Medulla oblongata (tissue), 1 donor: ENCODE measurements at regions not wholly inside any gene's neighbourhood (a gene's known extent, or its start where the extent isn't known, plus 50 kb on each side); places are given as distances from the start of the nearest gene placed in this dataset.

Source experiments
- DNase-seq: peaks from one replicate; pipeline ENCODE4 v3.0.0-alpha.2; 2015; ENCODE audit errors: extremely low spot score

DNA sequence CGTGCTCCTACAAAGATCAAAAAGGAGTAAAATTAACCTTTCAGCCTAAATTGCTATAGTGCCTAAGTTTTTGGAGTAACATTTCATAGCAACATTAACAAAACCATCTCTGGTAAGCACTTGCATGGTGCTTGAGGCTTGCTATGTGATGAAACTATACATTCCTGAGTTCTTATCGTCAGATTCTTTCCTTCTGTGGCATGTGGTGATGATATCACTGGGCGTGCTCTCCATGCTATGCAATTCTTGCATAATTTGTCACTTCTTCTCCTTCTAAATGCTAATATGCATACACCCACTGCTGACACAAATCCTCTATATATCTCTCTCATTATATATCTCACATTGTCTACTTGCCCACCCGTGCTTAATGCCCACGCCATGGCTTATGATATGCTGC, 2019.9 kb downstream of the MAT2B start:
- no peak for DNase-seq

DNA sequence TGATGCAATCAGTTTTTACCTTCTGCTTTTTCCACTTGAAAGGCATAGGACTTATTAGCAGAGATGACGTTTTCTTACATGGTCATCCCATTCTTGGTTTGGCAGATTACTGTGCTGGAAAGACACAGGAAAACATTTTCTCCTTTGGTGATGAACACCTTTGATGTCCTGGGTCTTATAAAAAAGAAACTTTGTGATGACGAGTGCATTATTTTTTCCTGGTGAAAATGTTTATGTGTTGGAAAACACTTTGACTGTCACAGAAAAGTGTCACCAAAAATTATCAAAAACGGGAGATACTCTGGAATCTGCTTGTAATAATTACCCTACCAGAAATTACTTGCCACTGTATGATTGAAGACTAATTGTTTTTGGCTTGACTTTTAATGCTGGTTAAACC, 2020.9 kb downstream of the MAT2B start:
- no peak for DNase-seq

DNA sequence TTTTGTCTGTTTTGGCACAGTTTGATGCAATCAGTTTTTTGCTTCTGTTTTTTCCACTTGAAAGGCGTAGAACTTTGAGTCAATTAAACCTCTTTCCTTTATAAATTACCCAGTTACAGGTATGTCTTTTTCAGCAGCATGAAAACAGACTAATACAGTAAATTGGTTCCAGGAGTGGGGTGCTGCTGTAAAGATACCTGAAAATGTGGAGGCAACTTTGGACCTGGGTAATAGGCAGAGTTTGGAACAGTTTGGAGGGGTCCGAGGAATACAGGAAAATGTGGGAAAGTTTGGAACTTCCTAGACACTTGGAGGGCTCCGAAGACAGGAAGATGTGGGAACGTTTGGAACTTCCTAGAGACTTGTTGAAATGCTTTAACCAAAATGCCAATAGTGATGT, 2022.2 kb downstream of the MAT2B start:
- no peak for DNase-seq

DNA sequence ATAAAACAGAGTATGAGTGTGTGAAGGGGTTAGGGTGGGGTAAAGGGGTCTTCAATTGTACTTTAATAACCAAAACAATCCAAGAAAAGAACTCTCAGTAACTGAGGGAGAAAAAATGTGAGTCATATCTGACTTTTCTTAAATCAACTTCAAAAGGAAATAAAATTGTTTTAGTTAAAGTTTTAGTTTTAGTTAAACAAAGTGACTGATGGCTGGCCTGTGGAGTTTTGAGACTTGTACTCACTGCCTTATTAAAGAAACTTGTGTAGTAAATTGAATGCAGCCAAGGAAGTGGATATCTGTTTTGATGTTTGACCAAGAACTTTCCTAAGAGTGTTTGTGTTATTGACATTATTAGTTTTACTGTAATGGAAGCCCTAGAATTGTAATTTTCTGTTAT, 2032.6 kb downstream of the MAT2B start:
- DNase-seq: no peak

DNA sequence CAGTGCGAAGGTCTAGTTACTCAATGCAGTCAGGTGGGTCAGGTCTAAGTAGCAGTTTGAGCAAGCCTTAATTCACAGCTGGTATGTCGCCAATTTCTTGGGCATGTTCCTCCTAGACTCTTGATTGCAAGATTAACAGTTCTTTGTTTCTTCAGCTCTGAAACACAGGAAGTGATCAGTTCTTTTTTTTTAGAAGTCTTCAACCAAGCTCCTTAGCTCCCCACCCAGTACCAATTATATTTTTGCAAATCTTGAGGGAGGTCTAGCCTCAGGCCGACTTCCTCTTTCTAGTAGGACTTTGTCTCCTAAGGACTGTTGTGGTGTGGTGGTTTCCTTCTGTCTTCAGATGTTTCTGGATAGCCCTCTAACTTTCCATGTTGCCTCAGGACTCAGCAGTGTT, 2054.2 kb downstream of the MAT2B start:
- no peak for DNase-seq

DNA sequence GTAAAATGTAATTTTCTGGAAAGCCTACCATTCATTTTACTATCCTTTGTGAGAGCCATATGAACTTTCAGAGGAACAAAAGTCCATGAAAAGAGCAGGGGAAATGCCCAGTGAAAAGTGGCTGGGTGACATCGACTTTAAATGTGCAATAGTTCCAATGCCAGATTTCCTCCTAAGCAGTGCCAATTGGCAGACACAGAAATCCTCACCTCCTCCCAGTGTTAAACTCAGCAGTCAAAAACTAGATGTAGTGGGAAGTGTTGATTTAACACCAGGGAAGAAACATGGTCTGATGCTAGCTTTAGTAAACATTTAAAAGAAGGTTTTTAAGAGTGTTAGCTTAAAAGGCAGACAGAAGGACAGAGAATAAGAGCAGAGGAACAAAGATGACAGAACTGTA, 2055.2 kb downstream of the MAT2B start:
- DNase-seq: peak; percentile 50

DNA sequence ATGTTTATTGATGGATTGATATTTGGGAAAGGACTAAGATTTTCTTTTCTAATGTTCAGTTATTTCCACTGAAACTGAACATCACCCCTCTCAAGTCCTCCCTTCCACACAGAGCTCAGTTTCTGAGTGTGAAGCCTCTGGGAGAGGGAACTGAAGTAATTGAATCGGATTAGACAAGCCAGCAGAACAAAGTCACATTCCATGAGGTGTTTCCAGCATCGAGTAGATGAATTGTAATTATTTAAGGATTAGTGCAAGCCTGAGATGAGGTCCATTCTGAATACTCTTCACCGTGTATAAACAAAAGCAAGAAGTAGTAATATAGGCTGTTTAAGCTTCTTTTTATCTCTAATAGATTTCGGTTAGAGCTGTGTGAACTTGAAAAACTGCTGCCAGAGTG, 2060.5 kb downstream of the MAT2B start:
- no peak for DNase-seq

DNA sequence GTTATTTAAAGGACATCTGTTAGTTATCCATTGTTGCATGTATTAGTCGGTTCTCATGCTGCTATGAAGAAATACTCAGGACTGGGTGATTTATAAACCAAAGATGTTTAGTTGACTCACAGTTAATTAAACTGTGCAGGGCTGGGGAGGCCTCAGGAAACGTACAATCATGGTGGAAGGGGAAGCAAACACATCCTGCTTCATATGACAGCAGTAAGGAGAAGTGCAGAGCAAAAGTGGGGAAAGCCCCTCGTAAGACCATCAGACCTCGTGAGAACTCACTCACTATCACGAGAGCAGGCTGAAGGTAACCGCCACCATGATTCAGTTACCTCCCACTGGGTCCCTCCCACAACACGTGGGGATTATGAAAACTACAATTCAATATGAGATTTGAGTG, 2064.1 kb downstream of the MAT2B start:
- DNase-seq: no peak

DNA sequence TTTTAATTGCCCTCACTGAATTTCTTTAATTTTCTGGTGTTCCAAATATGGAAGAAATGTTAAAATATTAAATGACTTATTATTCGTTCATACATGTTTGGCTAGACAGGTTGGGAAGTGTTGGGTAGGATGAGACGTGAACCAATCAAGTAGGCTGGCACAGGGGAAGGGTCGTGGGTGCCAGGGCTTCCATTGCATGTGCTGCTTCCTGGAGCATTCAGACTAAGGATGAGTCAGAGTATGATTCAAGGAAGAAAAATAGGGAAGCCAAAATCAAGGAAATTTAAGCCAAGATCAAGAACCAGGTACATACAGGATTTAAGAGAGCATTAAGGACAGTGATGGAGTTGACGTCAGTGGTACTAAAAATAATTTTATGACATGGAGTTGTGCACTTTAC, 2068.0 kb downstream of the MAT2B start:
- DNase-seq: no peak

DNA sequence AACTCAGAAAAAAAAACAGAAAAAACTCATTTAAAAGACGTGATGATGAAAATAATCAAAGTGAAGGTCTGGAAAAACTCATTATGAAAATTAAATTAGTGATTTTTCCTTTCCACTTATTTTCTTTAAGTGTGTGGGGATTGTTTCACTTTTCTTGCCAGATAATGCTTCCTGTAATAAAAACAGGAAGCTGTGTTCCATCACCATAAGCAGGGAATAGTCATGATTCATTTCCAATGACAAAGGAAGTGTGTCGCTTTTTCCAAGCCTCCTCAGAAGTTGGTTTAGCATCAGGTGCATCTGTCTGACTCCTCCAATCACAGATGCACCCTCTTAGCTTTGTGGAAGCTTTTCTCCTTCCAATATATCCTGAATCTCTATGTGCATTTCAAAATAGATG, 2068.7 kb downstream of the MAT2B start:
- no peak for DNase-seq

DNA sequence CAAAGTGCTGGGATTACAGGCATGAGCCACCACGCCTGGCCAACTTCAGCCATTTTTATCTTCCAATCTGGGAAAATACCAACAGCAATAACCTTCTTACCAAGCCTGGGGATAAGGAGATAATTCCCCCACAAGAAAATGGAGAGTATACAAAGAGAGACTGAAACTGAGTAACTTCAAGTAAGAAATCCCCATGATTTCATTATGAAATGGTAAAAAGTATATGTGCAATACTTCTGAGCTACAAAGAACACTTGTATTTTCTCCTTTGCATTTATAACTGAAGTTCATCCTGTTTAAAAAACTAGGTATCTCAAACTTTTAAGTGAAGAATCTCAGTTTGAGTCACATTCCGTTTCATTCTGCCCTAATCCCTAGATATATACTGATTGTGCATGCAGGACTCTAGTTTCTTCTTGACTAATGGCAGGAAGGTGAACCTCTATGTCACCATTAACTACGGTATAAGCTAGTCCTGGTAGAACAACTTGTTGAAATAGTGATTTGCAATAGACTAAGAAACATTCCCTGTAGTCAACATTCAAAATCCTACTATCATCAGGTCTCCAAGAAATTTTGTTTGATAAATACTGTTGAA, 2071.4 kb downstream of the MAT2B start:
- DNase-seq: no peak

DNA sequence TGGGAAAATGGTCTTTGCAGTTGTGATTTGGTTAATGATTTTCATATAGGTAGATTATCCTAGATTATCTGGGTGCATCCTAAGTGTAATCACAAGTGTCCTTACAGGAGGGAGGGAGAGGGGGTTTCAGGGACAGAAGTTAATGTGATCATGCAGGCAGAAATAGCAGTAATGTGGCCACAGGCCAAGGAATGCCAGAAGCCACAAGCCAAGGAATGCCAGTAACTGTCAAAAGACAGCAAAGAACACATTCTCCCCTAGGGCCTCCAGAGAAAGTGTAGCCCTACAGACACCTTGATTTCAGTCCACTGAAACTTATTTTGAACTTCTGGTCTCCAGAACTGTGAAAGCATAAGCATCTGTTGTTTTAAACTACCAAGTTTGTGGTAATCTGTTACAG, 2074.5 kb downstream of the MAT2B start:
- no peak for DNase-seq

DNA sequence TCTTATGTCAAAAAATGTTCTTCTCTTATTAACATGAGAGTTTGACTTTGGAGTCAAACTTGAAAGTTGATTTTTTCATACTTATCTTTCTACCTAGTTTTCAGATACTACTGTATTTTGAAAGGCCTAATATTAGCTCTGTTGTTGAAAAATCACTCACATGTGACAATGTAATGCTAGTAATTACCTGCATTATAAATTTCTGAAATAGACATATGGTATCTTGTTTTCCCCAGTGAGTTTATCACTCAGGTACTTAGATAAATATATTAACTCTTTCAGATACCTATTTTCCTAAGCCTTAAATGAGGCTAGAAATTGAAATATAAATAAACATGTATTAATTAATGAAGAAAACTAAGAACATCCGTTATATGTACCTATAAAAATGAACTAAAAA, 2089.3 kb downstream of the MAT2B start:
- no peak for DNase-seq

DNA sequence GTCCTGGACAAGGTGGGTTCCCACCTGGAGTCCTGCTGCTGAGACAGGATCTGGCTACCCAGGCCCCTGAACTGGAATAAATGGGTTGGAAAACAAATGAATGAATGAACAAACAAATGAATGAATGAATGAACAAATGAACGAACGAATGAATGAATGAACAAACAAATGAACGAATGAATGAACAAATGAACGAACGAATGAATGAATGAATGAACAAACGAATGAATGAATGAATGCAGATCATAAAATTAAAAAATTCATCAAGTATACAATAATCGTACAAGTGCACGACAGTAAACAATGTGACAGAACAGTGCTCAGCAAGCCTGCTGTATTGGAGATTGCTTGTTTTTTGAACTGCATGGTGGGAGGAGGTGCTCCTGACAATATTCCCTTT, 2097.1 kb downstream of the MAT2B start:
- DNase-seq: no peak

DNA sequence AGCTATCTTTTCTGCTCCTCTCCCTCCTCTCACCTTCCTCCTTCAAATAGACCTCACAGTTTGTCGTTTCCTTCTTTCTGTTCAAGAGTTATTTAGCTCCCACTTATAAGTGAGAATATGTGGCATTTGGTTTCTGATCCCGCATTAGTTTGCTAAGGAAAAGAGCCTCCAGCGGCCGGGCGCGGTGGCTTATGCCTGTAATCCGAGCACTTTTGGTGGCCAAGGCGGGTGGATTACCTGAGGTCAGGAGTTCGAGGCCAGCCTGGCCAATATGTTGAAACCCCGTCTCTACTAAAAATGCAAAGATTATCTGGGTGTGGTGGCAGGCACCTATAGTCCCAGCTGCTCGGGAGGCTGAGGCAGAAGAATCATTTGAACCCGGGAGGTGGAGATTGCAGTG, 2101.6 kb downstream of the MAT2B start:
- DNase-seq: no peak

DNA sequence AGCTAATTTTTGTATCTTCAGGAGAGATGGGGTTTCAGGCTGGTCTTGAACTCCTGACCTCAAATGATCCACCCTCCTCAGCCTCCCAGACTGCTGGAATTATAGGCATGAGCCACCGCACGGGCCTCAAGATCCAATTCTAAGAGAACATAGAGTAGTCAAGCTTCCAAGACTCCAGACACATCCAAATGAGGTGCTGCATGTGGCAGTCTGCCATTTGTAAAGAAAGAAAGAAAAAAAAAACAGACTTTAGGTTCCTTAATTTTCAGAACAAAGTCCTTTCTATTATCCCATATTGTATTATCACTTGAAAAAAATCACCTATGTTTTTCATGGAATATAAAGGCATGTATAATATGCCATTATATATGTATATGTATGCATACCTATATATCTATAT, 2104.5 kb downstream of the MAT2B start:
- DNase-seq: no peak

DNA sequence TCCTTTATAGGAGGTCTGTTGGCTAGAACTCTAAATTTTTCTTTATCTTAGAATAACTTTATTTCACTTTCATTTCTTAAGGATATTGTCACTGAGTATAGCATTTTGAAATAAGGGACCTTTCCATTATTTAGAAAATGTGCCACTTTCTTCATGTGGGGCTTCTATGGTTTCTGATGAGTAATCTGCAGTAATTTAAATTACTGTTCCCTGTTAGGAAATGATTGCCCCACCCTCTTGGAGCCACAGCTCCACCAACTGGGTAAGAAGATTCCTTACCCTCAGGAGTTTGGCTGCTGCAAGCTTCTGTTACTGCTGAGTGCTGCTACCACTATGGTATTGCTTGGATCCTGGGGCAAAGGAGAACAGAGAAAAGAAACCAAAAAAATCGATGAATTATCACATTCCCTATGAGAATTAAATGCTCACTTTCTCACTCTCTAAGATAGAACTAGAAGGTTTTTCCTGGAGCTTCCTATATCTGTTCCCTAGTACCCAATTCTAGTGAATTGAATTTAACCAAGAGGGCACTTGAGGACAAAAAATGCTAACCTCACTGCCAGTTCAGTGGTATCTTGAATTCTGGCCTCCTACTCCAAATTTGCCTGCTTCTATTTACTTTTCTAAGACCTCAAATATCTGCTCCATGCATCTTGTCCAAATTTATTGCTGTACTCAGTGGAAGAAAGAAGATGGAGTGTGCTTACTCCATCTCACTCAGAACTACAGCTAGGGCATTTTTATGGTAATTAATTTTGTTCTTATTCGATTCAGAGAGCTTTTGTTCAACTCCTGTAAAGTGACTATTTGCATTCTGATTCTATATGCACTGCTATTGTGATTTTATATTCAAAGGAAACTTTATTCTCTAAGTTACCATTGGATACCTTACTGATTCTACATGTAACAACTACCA, 2111.3 kb downstream of the MAT2B start:
- no peak for DNase-seq

DNA sequence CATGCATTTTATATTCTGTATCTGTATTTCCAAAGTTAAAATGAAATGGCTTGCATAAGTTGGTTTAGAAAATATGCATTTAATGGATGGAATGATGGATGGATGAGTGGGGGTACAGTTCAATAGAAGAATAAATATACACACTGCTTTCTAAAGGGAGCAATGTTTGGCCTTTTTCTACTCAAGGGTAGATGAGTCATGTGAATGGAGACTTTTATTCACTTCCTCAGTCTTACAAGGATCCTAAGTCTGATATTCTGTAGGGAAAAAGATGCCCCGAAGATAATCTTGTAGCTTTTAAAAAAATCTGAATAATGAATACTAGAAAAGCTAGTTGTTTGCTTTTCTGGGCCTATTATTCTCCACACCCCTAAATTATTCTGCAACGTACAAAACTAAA, 2112.1 kb downstream of the MAT2B start:
- no peak for DNase-seq

DNA sequence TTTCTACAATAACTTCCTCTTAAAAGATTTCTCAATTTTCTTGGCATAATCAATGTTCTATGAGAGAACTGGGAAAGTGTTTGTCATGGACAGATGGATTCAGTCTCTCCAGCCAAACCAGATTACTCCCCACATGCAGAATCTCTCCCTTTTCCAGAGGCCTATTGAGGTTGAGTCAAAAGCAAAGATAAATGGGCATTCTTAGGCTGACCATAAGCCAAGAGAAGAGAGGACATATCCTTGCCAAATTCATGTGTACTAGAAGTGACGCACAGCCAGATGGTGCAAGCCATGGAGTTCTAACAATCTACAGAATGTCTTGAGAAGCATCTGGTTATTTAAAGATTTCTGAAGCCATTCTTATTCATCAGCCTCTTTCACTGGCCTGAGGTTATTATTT, 2115.0 kb downstream of the MAT2B start:
- DNase-seq: no peak

DNA sequence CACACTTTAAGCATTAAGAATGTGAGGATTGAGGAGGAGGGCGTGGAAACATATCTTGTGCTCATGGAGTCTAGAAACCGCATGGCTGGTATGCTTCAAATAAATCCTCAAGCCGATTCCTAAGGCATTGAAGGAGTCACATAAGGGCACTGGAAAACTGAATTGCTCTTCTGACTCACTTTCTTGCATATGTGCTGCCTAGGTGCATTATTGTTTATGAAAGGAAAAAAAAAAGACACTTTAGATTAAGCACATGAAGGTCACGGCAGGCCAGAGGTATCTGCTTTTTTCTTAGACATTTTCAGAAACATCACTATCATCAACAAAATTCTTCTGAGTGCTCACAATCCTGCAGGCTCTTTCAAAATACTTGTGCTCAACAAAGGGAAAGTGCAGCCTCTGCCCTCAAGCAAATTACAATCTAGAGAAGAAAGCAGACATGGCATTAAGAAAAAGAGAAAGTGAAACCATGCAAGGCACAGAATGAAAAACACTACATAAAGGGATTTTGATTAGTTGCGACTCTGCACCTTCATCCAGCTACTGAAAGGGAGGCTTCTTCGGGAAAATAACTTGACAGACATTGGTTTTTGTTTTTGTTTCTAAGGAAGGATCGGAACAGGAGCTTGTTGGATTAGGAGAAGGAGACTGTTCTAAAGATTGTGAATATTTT, 2117.6 kb downstream of the MAT2B start:
- no peak for DNase-seq

DNA sequence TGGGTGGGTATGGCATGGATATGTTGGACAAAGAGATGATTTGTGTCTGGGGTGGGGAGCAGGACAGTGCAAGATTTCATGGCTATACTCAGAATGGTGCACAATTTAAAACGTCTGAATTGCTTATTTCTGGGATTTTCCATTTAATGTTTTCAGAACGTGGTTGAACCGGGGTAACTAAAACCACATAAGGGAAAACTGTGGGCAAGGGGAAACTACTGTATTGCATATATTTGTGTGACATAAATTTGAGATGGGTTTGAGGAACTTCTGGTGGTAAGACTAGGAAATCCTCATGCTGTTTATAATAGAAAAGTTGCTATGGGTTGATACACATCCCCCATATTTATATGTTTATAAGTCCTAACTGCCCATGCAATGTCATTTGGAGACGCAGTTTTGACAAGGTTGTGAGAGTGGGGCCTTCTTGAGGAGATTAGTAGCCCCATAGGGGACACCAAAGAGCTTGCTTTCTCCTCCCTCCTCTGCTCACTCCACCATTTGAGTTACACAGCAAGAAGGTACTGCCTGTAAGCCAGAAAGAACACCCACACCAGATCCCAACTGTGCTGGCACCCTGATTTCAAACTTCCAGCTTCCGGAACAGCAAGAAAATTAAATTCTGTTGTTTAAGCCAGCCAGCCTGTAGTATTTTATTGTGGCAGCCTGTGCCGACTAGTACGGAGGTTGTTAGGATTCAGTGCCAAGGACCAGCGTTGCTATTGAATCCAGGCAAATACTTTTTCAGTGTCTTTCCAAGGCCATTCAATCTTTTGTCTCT, 2118.9 kb downstream of the MAT2B start:
- DNase-seq: no peak

DNA sequence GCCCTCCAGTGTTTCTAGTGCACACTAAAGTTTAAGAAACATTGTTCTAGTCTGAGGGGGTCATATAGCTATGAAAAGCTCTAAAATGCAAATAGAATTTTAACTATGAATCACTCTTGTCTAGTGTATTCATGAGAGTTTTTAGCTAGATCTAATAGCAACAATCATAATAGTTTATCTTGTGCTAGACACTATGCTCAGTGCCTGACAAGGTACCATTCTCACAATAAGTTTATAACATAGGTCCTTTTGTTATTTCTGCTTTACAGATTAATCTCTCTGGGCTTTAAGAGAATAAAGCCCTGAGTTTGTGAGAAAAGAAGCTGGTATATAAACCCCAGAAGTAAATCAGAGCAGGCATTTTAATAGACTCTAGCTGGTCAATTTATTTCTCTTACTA, 2120.7 kb downstream of the MAT2B start:
- DNase-seq: no peak
